HG03439 (cell line): ENCODE measurements at regions not wholly inside any gene's neighbourhood (a gene's known extent, or its start where the extent isn't known, plus 50 kb on each side); places are given as distances from the start of the nearest gene placed in this dataset.

Experiments used
- ATAC-seq: cut with Tn5 transposase; IDR thresholded peaks from one replicate; pipeline ENCODE4 v1.9.1; 2021; ENCODE audit warnings: mild to moderate bottlenecking, moderate library complexity; ENCODE audit not compliant: unreplicated experiment

DNA sequence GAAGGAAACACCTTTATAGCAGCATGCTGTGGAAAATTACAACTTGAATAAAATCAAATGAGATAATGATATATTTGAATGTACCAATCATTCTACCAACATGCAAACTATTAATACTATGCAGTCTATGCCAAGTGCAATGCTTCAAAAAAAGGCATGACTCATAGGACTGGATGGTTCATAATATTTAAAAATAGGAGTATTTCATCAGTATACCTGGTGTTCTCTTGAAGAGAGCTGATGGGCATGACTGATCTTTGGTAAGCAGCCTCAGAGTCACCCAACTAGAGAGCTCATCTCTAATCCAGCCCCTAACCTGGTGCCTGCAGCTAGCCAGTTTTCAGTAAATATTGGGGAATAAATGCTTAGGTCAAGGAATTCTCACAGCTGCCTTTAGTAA, 434.7 kb upstream of the ARRDC4 start:
- ATAC-seq = no peak

GRCh38 chr15:97528238-97528637, 432.3 kb upstream of the ARRDC4 start:
- no peak for ATAC-seq

DNA sequence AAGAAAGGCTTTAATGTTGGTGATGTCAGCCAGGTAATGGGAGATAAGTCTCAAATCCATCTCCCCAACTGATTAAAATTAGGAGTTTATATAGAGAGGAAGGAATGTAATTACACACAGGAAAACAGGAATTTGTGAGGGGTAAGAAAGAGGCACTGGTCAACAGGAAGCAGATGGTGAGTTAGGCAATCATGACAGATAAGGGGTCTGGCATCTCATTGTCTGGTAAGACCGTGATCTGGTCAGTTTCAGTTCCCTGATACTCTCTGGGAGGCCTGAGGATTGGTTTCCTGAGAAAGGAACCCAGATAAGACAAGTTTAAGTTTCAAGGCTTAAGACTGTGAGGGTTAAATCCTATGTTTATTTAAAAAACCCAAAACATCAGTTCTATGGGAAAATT, 414.7 kb upstream of the ARRDC4 start:
- ATAC-seq = no peak

DNA sequence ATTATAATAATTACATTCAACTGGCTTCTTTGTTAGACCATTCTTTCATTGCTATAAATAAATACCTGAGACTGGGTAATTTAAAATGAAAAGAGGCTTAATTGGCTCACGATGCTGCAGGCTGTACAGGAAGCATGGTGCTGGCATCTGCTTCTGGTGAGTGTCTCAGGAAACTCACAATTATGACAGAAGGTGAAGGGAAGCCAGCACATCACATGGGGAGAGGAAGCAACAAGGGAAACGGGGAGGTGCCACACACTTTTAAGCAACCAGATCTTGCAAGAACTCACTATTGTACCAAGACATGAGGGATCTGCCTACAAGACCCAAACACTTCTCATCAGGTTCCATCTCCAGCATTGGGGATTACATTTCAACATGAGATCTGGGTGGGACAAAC, 413.1 kb upstream of the ARRDC4 start:
- no peak for ATAC-seq

DNA sequence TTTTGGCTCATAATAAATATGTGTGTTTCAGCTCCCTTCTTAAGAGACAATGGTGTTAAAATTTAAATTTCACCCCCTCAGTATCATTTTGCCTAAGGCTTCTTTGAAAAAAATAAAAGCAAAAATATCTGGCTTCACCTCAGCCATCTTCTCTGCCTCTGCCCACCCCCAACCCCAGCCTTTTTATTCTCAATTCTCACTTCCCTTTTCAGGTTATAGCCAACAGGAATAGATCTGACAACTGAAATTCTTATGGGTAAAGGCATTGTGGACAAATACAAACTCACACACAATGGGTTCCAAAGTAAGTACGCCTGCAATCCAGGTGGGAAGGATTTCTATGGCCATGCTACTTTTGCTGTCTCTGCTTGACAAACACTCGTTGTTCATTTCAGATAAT, 399.0 kb upstream of the ARRDC4 start:
- no peak for ATAC-seq

DNA sequence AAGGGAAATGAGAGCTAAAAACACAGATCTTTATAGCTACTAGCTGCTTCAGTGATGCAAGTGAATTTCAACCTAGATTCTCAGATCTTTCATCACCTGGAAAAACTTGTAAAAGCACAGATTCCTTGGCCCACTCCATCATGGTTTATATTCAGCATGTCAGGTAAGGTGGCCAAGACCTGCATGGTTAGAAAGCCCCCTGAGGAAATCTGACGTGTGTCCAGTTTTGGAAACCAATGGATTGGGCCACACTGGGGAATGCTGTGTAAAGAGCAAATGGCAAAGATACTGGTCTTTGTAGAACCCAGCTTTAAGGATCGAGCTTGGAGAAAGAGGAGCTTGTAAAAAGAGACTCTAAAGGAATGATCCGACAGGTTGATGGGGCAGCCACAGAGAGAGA, 397.0 kb upstream of the ARRDC4 start:
- no peak for ATAC-seq

DNA sequence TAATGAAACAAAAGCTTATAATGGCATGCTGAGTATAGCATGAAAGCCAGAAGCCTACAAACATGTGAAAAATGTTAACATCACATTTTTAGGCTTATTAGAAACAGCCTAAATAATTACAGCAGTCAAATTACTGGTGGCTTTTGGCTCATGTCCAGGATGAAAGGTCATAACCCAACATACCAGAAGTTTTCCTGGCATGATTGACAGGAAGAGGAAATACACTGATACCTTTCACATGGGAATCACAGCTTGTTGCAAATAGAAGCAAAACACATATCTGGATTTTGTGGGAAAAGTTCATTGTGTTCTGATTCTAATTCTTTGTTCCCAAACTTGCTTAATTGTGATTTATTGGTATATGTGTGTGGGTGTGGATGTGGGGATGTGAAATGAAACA, 393.5 kb upstream of the ARRDC4 start:
- ATAC-seq = no peak

GRCh38 chr15:97567411-97567810, 393.1 kb upstream of the ARRDC4 start:
- no peak for ATAC-seq

DNA sequence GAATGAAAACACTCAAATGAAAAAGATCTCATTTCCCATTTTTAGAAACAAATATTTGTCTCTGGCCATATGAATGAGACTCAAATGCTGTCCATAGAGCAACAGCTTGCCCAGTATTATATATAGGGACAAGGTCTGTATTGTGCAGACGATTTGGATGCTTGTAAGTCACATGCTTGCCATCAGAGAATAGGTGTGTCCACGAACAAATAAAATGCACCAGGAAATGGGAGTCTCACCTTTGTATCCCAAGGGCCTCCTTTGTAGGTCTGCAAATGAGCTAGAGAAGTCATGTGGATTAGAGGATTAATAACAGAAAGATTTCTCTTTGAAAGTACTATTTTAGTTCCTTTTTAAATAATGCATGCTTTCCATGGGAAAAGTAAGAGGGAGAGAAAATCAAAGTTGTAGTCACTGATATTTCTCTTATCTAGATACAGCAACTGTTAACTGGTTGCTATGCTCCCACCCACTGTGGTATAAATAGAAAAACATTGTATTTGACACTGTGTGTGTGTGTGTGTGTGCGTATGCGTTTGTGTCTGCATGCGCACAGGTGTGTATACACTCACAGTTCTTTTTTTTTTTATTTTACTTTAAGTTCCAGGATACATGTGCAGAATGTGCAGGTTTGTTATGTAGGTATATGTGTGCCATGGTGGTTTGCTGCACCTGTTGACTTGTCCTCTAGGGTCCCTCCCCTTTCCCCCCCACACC, 383.4 kb upstream of the ARRDC4 start:
- no peak for ATAC-seq

- no peak for ATAC-seq
These were observed 375.1 kb upstream of the ARRDC4 start for GRCh38 chr15:97585408-97585807.

DNA sequence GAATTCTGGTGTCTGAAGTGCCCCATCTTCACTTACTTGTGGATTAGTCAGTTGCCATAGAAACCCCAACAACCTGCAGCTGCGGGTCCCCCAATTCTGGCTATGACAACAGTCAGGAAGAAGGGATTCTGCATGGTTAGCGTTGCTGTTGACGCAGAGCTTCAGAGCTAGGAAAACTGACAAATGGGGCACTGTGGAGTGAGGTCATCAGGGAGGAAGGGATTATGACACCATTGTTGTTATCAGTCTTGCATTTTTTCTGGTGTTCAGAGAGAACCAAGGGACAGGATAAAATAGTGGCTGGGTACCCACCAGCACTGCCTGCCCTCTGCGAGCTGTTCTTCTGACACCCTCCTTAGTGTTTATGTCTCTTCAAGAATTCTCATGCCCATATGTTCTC, 367.7 kb upstream of the ARRDC4 start:
- no peak for ATAC-seq

- no peak for ATAC-seq
These were observed 362.7 kb upstream of the ARRDC4 start for GRCh38 chr15:97597801-97598200.

DNA sequence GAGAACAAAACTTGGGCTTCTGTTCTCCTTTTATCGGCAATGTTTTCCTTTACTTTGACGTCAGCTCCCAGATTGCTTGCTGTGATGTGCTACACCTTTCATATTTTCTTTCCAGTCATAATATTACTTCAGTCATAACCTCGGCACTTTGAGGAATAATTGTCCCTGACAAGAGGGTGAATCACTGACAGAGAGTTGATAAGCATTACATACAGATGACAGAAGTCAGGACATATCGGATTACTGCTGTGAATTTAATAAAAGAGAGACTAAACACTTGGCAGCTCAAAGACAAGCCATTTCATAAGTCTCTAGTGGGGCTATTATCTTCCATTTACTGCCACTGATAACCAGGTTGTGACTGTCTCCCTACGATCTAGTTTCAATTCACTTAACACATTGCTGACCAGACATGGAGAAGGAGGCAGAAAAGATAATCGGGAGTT, 362.1 kb upstream of the ARRDC4 start:
- ATAC-seq = no peak

- no peak for ATAC-seq
These were observed 360.3 kb upstream of the ARRDC4 start for GRCh38 chr15:97600190-97600589.

GRCh38 chr15:97604677-97605076, 355.8 kb upstream of the ARRDC4 start:
- no peak for ATAC-seq

- ATAC-seq = no peak
These were observed 345.4 kb upstream of the ARRDC4 start for GRCh38 chr15:97615114-97615513.

DNA sequence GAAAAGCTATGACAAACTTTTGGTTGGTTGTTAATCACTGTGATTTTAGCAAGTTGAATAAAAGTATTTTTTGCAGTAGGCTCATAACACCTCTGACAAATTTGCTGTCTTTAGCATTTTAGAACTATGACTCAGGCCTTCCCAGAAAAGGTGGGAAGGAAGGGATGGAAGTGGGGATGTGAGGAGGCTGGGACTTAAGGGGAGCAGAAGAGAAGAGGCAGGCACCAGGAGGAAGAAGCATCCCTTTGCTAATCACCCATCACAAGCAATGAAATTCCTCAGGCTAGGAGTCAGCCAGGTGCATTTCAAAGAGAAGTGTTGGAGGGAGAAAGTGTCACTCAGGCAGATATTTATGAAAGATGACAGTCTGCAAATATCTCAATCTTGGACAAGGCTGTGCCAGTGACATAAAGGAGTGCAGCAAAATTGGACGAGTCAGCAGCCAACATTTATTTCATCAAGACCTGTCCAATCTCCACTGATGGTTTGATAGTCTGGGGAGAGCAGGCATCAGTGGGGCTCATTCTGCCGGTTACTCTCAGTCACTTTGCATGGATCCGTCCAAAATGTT, 337.3 kb upstream of the ARRDC4 start:
- ATAC-seq = no peak

DNA sequence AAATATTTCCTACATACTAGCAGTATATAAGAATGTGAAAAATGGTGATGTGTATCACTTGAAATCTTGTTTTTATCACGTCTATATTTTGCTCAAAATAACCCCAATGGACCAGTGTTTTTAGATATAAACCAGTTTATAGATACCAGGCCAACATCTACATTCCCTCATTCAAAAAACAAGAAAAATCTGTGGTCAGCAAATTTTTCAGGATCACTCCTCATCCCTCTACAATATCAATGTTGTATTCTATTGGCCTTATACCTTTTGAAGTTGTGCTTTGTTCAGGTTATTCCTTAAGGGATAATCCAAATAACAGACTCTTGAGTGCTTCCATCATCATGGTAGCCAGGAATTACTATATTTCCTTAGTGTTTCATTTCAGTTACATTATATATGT, 332.9 kb upstream of the ARRDC4 start:
- ATAC-seq = no peak

DNA sequence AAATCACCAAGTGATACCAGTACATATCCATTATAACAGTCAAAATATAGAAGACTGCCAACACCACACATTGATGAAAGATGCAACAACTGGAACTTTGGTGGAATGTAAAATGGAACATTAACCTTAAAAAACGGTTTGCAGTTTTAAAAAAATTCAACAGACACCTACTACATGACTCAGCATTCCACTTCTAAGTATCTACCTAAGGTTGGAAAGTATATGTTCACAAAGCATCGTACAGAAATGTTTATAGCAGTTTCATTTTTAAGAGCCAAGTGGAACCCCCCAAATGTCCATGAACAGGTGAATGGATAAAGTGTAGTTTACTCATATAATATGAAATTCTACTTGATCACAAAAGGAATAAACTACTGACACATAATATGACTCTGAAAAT, 314.7 kb upstream of the ARRDC4 start:
- no peak for ATAC-seq

- no peak for ATAC-seq
These were observed 311.8 kb upstream of the ARRDC4 start for GRCh38 chr15:97648728-97649127.

DNA sequence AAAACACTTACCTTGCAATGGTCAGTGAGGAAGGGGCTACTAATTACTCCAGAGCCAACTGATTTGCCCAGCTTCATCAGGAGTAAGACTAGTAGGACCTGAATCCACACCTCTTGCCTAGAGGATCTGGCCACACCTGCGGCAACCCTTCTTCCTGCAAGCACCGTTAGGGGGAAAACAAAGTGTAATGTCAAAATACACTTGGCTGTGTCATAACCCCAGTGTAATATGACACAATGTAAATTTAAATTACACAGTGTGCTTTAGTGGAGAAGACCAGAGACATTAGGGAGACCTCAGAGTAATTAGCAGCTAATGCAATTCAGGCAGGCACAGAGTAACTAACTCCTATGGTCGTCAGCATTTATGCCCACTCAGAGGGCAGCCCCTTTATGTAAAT, 308.5 kb upstream of the ARRDC4 start:
- ATAC-seq = no peak

- no peak for ATAC-seq
These were observed 307.8 kb upstream of the ARRDC4 start for GRCh38 chr15:97652700-97653167.

GRCh38 chr15:97653896-97654295, 306.6 kb upstream of the ARRDC4 start:
- no peak for ATAC-seq
